ENCODE measurements at regions not wholly inside any gene's neighbourhood (a gene's known extent, or its start where the extent isn't known, plus 50 kb on each side); places are given as distances from the start of the nearest gene placed in this dataset.

- DNase-seq, result no peak
- Histone ChIP-seq H3K9me3 (no peaks in the 10 kb centered on the region), H3K9ac (ENCODE audit: low read depth in 2 of 2, low read length in 2 of 2) (no peak overlapping the region), H3K4me1 (no peaks in the 10 kb centered on the region), H3K36me3 (no peaks in the 10 kb centered on the region), H3K27ac (no peak overlapping the region), H3K27me3 (no peaks in the 10 kb centered on the region), H3K4me3 (no peak overlapping the region)
- intact Hi-C loops (cut with DNase I), result no loop called here
- TF ChIP-seq CTCF (IDR thresholded peaks at IDR 0.05), result no peak
Measured at GRCh38 chr4:66688674-66689073, 856.6 kb downstream of the CENPC start.

GRCh38 chr4:66687459-66687858 lies 857.8 kb downstream of the CENPC start:
- no peak overlapping the region for H3K4me3 ChIP-seq
- intact Hi-C loops (cut with DNase I), result no loop called here
- no peak for DNase-seq
- H3K36me3 ChIP-seq, result no peaks in the 10 kb centered on the region
- H3K4me1 ChIP-seq, result no peaks in the 10 kb centered on the region
- no peaks in the 10 kb centered on the region for H3K9me3 ChIP-seq
- no peak for TF ChIP-seq CTCF (IDR thresholded peaks at IDR 0.05)
- H3K27ac ChIP-seq, result no peak overlapping the region
- no peaks in the 10 kb centered on the region for H3K27me3 ChIP-seq
- no peak overlapping the region for H3K9ac ChIP-seq (ENCODE audit: low read depth in 2 of 2, low read length in 2 of 2)

- H3K27me3 ChIP-seq, result no peaks in the 10 kb centered on the region
- no peaks in the 10 kb centered on the region for H3K9me3 ChIP-seq
- H3K4me3 ChIP-seq, result no peak overlapping the region
- TF ChIP-seq CTCF (IDR thresholded peaks at IDR 0.05), result no peak
- no peak for DNase-seq
- no peak overlapping the region for H3K9ac ChIP-seq (ENCODE audit: low read depth in 2 of 2, low read length in 2 of 2)
- no peaks in the 10 kb centered on the region for H3K36me3 ChIP-seq
- no peak overlapping the region for H3K27ac ChIP-seq
- intact Hi-C loops (cut with DNase I), result no loop called here
- H3K4me1 ChIP-seq, result no peaks in the 10 kb centered on the region
Measured at GRCh38 chr4:66681962-66682361, 863.3 kb downstream of the CENPC start.

GRCh38 chr4:66667249-66667648 lies 878.1 kb downstream of the CENPC start:
- no peak overlapping the region for H3K9ac ChIP-seq (ENCODE audit: low read depth in 2 of 2, low read length in 2 of 2)
- H3K27ac ChIP-seq, result no peak overlapping the region
- TF ChIP-seq CTCF (IDR thresholded peaks at IDR 0.05), result no peak
- no peaks in the 10 kb centered on the region for H3K36me3 ChIP-seq
- no peak for DNase-seq
- no peak overlapping the region for H3K4me3 ChIP-seq
- intact Hi-C loops (cut with DNase I), result no loop called here
- no peaks in the 10 kb centered on the region for H3K27me3 ChIP-seq
- no peaks in the 10 kb centered on the region for H3K4me1 ChIP-seq
- H3K9me3 ChIP-seq, result no peaks in the 10 kb centered on the region

- no peaks in the 10 kb centered on the region for H3K4me1 ChIP-seq
- H3K36me3 ChIP-seq, result no peaks in the 10 kb centered on the region
- no peaks in the 10 kb centered on the region for H3K9me3 ChIP-seq
- no peak overlapping the region for H3K4me3 ChIP-seq
- no peaks in the 10 kb centered on the region for H3K27me3 ChIP-seq
- intact Hi-C loops (cut with DNase I), result no loop called here
- H3K27ac ChIP-seq, result no peak overlapping the region
- no peak overlapping the region for H3K9ac ChIP-seq (ENCODE audit: low read depth in 2 of 2, low read length in 2 of 2)
- no peak for DNase-seq
- no peak for TF ChIP-seq CTCF (IDR thresholded peaks at IDR 0.05)
Measured at GRCh38 chr4:66662620-66663019, 882.7 kb downstream of the CENPC start.

- DNase-seq, result no peak
- no peaks in the 10 kb centered on the region for H3K4me1 ChIP-seq
- H3K9me3 ChIP-seq, result no peaks in the 10 kb centered on the region
- intact Hi-C loops (cut with DNase I), result no loop called here
- no peaks in the 10 kb centered on the region for H3K27me3 ChIP-seq
- no peak for TF ChIP-seq CTCF (IDR thresholded peaks at IDR 0.05)
- no peak overlapping the region for H3K4me3 ChIP-seq
- H3K9ac ChIP-seq (ENCODE audit: low read depth in 2 of 2, low read length in 2 of 2), result no peak overlapping the region
- no peaks in the 10 kb centered on the region for H3K36me3 ChIP-seq
- H3K27ac ChIP-seq, result no peak overlapping the region
Measured at GRCh38 chr4:66658809-66659208, 886.5 kb downstream of the CENPC start.

Measured in colonic mucosa (tissue), 4 donors.